ENCODE measurements at regions not wholly inside any gene's neighbourhood (a gene's known extent, or its start where the extent isn't known, plus 50 kb on each side); places are given as distances from the start of the nearest gene placed in this dataset.

GRCh38 chrX:84666086-84666485 is 163.8 kb upstream of the HDX start:
- Histone ChIP-seq H3K27ac (ENCODE audit: low read length in 2 of 2) (no peak overlapping the region), H3K4me1 (ENCODE audit: control insufficient read depth in 2 of 2, insufficient read depth in 2 of 2, low read length in 2 of 2) (no peaks in the 10 kb centered on the region), H3K79me2 (ENCODE audit: control insufficient read depth, insufficient read depth, low read length) (no peaks in the 10 kb centered on the region), H3K4me2 (replicated peaks; ENCODE audit: low read depth, low read length, poor library complexity, severe bottlenecking) (no peak overlapping the region), H3K9ac (ENCODE audit: low read length) (no peak overlapping the region), H3K36me3 (replicated peaks in 1 of 2; ENCODE audit: control extremely low read depth in 1 of 2, control insufficient read depth in 1 of 2, extremely low read depth in 1 of 2, insufficient read depth in 2 of 2, low read length in 1 of 2) (no peaks in the 10 kb centered on the region), H2AFZ (ENCODE audit: insufficient read depth, low read depth, low read length, poor library complexity, severe bottlenecking) (no peak overlapping the region), H3K4me3 (ENCODE audit: control extremely low read depth in 1 of 5, extremely low read depth in 1 of 5, insufficient read depth in 1 of 5, low read depth in 2 of 5, low read length in 4 of 5) (no peak overlapping the region), H4K20me1 (ENCODE audit: control insufficient read depth, insufficient read depth, low read length, poor library complexity, severe bottlenecking) (no peaks in the 10 kb centered on the region), H3K9me3 (ENCODE audit: control extremely low read depth in 1 of 3, control insufficient read depth in 2 of 3, insufficient read depth in 1 of 3, low read length in 2 of 3) (no peaks in the 10 kb centered on the region), H3K27me3 (replicated peaks in 1 of 4; ENCODE audit: control extremely low read depth in 1 of 4, control insufficient read depth in 3 of 4, insufficient read depth in 4 of 4, low read length in 3 of 4) (no peaks in the 10 kb centered on the region)
- intact Hi-C loops (cut with micrococcal nuclease): no loop called here
- ChIA-PET CTCF (no interaction called here), POLR2A (no interaction called here)
- H3K27ac Mint-ChIP-seq: no peak overlapping the region
- no peaks in the 10 kb centered on the region for H3K27me3 Mint-ChIP-seq
- ATAC-seq (ENCODE audit: low read depth) (no peak), DNase-seq (no peak)
- H3K4me1 Mint-ChIP-seq: no peaks in the 10 kb centered on the region
- no CpG with 5 or more reads among the region's 2 CpGs for WGBS (ENCODE audit: insufficient coverage)
- no peak for TF ChIP-seq CTCF (IDR thresholded peaks at IDR 0.05)
- no peak for TF ChIP-seq EZH2 (IDR thresholded peaks at IDR 0.05; ENCODE audit: borderline replicate concordance, insufficient read depth, low read depth, low read length, poor library complexity, severe bottlenecking)
- no peaks in the 10 kb centered on the region for H3K9me3 Mint-ChIP-seq (ENCODE audit: insufficient read depth)
- H3K4me3 Mint-ChIP-seq: no peak overlapping the region

DNA sequence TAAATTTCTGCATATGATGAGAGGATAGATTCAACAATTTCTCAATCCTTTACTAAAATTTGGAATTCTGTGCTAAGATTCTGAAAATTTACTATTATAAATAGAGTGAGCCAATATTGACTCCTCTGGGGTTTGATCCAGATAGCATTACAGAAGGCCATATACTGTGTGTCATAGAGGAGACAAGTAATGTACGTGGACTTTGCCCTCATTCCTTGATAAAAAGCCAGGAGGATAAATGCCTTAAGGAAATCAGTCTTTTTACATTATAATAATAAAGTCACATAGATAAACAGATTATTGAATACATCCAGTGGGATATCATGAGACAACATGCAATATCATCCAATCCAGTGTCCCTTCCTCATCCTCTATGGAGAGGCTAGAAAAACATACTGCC is 188.0 kb upstream of the HDX start:
- intact Hi-C loops (cut with micrococcal nuclease): no loop called here
- Mint-ChIP-seq H3K27me3 (no peaks in the 10 kb centered on the region), H3K4me1 (no peaks in the 10 kb centered on the region), H3K27ac (no peak overlapping the region), H3K9me3 (ENCODE audit: insufficient read depth) (no peaks in the 10 kb centered on the region), H3K4me3 (no peak overlapping the region)
- H4K20me1 ChIP-seq (ENCODE audit: control insufficient read depth, insufficient read depth, low read length, poor library complexity, severe bottlenecking): no peaks in the 10 kb centered on the region
- H2AFZ ChIP-seq (ENCODE audit: insufficient read depth, low read depth, low read length, poor library complexity, severe bottlenecking): no peak overlapping the region
- no peak for DNase-seq
- no peak overlapping the region for H3K4me3 ChIP-seq (ENCODE audit: control extremely low read depth in 1 of 5, extremely low read depth in 1 of 5, insufficient read depth in 1 of 5, low read depth in 2 of 5, low read length in 4 of 5)
- no peak overlapping the region for H3K4me2 ChIP-seq (replicated peaks; ENCODE audit: low read depth, low read length, poor library complexity, severe bottlenecking)
- H3K27me3 ChIP-seq (replicated peaks in 1 of 4; ENCODE audit: control extremely low read depth in 1 of 4, control insufficient read depth in 3 of 4, insufficient read depth in 4 of 4, low read length in 3 of 4): no peaks in the 10 kb centered on the region
- no peaks in the 10 kb centered on the region for H3K4me1 ChIP-seq (ENCODE audit: control insufficient read depth in 2 of 2, insufficient read depth in 2 of 2, low read length in 2 of 2)
- WGBS (ENCODE audit: insufficient coverage): no CpG with 5 or more reads among the region's 1 CpG
- ChIA-PET CTCF (no interaction called here), POLR2A (no interaction called here)
- no peak overlapping the region for H3K9ac ChIP-seq (ENCODE audit: low read length)
- H3K79me2 ChIP-seq (ENCODE audit: control insufficient read depth, insufficient read depth, low read length): no peaks in the 10 kb centered on the region
- H3K36me3 ChIP-seq (replicated peaks in 1 of 2; ENCODE audit: control extremely low read depth in 1 of 2, control insufficient read depth in 1 of 2, extremely low read depth in 1 of 2, insufficient read depth in 2 of 2, low read length in 1 of 2): no peaks in the 10 kb centered on the region
- TF ChIP-seq EZH2 (IDR thresholded peaks at IDR 0.05; ENCODE audit: borderline replicate concordance, insufficient read depth, low read depth, low read length, poor library complexity, severe bottlenecking) (no peak), CTCF (IDR thresholded peaks at IDR 0.05) (no peak)
- no peak overlapping the region for H3K27ac ChIP-seq (ENCODE audit: low read length in 2 of 2)
- no peaks in the 10 kb centered on the region for H3K9me3 ChIP-seq (ENCODE audit: control extremely low read depth in 1 of 3, control insufficient read depth in 2 of 3, insufficient read depth in 1 of 3, low read length in 2 of 3)
- no peak for ATAC-seq (ENCODE audit: low read depth)

Measured in B cell (primary cell).